GM19240 (cell line): ENCODE measurements at regions not wholly inside any gene's neighbourhood (a gene's known extent, or its start where the extent isn't known, plus 50 kb on each side); places are given as distances from the start of the nearest gene placed in this dataset.
A peak's percentile ranks its signal among the peaks of the same experiment; 100 is the strongest.
"Not testable (repeated sequence)": the region's sequence is repeated elsewhere in the genome, so short reads cannot be mapped to it uniquely, and the experiment has no call there.

Experiments used
- DNase-seq: peaks from one replicate; pipeline ENCODE4 v3.0.0; 2011; ENCODE audit warnings: low spot score; ENCODE audit not compliant: insufficient read length

- no peak for DNase-seq
These were observed 1327.9 kb downstream of the BRD1 start for GRCh38 chr22:48499456-48500425.

GRCh38 chr22:48498526-48499331 is 1328.9 kb downstream of the BRD1 start:
- DNase-seq, result no peak

- not testable (repeated sequence) for DNase-seq
These were observed 1329.7 kb downstream of the BRD1 start for GRCh38 chr22:48497743-48498520.

- no peak for DNase-seq
These were observed 1330.6 kb downstream of the BRD1 start for GRCh38 chr22:48496987-48497650.

- no peak for DNase-seq
These were observed 1331.3 kb downstream of the BRD1 start for GRCh38 chr22:48496226-48496845.

- no peak for DNase-seq
These were observed 1332.0 kb downstream of the BRD1 start for GRCh38 chr22:48495751-48496080.

- DNase-seq, result no peak
These were observed 1332.5 kb downstream of the BRD1 start for GRCh38 chr22:48494968-48495750.

GRCh38 chr22:48494256-48494967 is 1333.3 kb downstream of the BRD1 start:
- no peak for DNase-seq

- no peak for DNase-seq
These were observed 1333.9 kb downstream of the BRD1 start for GRCh38 chr22:48493733-48494132.

GRCh38 chr22:48492366-48493320 is 1335.0 kb downstream of the BRD1 start:
- peak; percentile 84 for DNase-seq

GRCh38 chr22:48491451-48491941 is 1336.2 kb downstream of the BRD1 start:
- DNase-seq, result no peak

- no peak for DNase-seq
These were observed 1336.9 kb downstream of the BRD1 start for GRCh38 chr22:48490500-48491411.

- DNase-seq, result no peak
These were observed 1337.8 kb downstream of the BRD1 start for GRCh38 chr22:48489551-48490499.

GRCh38 chr22:48488611-48489511 is 1338.8 kb downstream of the BRD1 start:
- DNase-seq, result no peak

GRCh38 chr22:48488149-48488551 is 1339.5 kb downstream of the BRD1 start:
- DNase-seq, result no peak
